HG02588 (cell line): ENCODE measurements at regions not wholly inside any gene's neighbourhood (a gene's known extent, or its start where the extent isn't known, plus 50 kb on each side); places are given as distances from the start of the nearest gene placed in this dataset.

Experiments
- ATAC-seq: cut with Tn5 transposase; IDR thresholded peaks from one replicate; pipeline ENCODE4 v1.9.1; 2021; ENCODE audit warnings: mild to moderate bottlenecking, moderate library complexity; ENCODE audit not compliant: unreplicated experiment

DNA sequence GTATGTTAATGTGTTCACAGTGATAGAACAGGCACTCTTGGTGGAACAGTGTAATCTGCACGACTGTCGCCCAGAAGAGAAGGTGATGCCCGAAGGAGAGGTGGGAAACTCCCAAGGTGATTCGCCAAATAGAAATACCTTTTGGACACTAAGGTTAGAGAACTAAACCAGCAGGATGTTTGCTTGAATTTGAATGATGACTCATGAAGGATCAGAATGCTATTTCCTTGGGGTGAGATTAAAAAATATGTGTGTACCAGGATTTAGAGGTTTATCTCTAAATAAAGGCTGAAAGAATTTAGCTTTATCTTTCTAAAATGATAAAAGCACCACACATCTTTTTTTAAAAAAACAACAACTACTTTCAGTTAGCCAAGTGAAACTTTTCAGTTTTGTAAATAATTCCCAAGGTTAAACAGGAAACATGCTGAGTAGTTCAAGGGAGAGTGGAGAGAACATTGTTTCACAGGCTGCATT is 297.4 kb upstream of the TAS2R1 start:
- ATAC-seq: no peak

DNA sequence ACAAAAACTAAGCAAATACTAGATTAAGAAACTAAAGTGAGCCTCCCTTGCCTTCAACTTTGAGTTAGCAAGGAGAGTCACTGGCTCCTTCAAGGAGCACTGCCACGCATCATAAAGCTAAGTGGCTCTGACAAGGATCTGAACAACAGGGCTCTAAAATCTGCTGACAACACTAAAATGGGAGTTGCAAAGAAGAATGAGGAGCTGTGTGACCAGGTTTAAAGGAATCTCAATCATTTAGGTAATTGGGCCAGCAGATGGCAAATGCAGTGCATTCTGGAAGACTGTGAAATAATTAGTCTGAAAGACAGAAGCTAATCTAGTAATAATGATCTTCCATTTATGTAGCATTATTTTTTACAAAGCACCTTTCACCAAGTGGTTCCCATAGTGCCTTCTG is 297.0 kb upstream of the TAS2R1 start:
- no peak for ATAC-seq

DNA sequence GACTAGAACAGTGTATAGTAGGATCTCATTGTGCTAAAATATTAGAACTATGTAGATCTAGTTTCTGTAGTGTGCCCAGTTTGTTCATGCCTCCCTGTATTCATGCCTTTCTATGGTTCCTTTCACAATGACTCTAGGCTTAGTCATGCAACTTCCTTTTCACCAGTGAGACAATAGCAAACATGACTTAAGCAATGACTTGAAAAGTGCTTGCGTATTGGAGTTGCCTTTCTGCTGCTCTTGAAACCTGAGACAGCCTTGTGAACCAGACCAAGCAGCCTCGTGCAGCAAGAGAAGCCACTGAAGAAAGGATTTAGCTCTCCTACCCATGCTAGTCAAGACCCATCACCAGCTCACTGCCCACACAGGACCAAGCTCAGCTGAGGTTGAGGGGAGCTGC is 294.5 kb upstream of the TAS2R1 start:
- peak; percentile 84 for ATAC-seq

DNA sequence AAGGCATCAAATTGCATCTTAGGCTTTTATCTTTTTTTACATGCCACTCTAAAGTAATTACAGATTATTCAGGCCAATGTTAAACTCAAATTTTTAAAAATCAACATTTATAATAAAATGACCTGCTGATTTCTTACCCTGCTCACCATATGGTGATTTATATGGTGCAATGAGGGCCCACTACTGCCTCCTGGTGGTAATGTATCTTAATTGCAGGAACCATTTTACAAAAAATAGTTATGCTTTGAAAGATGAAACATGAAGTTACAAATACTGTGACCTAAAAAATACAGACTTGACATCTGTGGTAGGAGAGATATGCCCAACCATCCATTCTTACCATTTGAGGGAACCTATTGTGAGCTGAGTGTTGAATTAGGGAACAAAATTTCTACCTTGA is 292.6 kb upstream of the TAS2R1 start:
- ATAC-seq: no peak

DNA sequence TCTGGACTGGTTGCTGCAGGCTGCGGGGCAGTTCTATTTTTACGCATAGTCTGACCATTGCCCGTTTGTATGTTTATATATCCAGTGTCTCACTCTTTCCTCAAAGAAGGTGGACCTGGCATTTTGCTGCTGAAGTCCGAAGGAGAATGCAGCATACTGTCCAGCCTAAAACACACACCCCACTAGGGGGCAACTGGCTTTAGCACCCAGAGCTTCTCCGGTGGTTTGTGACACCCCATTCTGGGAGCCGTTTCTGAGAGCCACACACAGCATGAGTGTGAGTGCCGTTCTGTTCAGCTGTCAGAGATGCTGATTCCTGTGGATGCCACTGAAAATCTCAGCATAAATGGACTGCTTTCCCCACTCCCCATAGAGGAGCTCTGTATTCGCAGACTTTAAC is 290.5 kb upstream of the TAS2R1 start:
- no peak for ATAC-seq

DNA sequence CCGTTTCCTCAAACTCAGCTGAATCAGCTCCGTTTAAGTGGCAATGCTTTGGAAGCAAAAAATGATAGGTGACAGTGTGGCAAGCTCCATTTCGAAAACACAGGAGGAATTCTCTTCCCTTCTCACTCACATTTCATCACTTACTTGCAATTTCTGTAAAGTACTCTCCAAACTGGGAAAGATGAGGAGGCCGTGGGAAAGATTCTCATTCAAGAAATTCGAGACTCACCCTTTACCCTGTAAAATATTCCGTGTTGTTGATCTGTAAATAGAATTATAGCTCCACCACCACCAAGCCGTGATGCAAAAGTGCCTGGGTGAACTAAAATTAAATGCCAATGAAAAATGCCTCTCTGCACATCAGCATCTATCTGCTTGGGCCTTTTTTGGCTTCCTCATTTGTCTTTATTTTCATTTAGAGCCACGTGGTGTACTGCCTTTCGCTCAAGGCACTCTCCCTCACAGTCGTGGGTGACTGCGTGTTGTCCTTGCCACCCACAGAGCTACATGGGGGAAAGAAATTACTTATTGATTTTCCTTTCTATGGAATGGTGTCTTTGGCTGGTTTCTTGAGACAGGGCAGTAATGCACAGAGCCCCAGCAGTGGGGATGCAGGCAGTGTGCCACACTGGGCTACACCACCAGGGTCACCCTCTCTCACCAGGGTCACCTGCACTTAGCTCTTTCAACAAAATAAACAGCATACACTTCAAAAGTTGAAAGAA is 289.3 kb upstream of the TAS2R1 start:
- ATAC-seq: no peak

DNA sequence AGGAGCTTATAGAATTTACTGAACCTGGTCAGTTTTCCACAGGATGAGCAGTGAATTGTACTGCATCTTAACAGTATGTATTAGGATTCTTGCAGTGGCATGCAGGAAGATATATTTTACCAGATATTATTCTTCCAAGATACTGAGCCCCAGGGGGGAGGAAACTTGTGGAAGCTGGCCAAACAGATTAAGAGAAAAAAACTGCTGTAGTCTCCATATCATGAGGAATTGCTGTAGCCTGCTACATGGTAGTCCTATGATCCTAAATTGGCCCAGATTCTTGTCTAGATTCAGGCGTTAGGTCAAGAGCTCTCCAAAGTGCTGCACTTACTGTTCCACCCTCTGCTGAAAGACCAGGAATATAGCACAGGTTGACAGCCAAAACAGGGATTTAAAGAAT is 275.5 kb upstream of the TAS2R1 start:
- ATAC-seq: no peak

DNA sequence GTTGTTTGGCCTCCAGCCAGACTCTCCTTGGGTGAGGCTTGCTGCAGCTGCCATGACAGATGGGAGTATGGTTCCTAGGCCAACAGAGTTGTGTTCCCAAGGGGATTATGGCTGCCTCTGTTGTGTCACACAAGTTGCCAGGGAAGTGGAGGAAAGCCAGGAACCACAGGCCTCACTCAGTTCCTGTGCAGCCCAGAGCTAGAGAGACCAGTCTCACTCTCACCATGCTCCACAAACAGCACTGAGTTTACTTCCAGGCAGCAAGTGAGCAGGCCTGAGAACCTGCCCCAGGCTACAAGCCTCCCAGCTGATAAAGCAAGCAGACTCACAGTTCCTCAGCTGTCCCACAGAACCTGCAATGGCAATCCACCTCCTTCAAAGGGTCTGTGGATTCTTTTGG is 273.6 kb upstream of the TAS2R1 start:
- ATAC-seq: no peak

DNA sequence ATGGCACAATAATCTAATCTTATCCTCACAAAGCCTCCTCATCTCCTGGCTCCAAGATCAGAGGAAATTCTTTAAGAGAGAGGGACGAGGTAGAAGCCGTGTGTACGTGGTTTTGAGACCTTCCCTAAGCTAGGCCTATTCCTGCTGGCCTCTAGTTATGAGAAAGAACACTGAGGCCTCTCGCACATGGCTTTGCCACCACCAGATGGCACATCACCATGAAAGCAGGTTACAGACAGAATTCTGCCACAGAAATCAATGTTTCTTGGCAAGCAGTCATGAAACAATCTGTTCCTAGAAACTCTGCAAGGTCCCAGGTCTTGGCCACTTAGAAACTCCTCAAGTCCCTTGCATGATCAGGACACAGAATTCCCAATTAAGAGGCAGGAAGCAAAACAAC is 268.2 kb upstream of the TAS2R1 start:
- no peak for ATAC-seq

DNA sequence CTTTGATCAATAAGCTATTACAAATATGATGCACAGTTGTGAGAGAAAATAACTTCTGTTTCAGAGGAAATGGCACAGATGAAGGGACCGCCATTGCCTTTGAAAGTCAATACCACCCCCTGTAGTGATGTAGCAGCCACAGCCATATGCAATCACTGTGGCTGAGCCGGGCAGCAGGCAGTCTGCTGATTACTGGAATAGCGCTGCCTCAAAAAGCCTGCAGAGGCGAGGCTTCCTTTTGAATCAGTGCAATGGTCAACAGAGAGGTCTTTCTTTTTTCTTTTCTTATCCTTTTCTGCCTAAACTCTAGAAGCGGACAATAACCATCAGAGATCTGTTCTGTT is 265.1 kb upstream of the TAS2R1 start:
- no peak for ATAC-seq

DNA sequence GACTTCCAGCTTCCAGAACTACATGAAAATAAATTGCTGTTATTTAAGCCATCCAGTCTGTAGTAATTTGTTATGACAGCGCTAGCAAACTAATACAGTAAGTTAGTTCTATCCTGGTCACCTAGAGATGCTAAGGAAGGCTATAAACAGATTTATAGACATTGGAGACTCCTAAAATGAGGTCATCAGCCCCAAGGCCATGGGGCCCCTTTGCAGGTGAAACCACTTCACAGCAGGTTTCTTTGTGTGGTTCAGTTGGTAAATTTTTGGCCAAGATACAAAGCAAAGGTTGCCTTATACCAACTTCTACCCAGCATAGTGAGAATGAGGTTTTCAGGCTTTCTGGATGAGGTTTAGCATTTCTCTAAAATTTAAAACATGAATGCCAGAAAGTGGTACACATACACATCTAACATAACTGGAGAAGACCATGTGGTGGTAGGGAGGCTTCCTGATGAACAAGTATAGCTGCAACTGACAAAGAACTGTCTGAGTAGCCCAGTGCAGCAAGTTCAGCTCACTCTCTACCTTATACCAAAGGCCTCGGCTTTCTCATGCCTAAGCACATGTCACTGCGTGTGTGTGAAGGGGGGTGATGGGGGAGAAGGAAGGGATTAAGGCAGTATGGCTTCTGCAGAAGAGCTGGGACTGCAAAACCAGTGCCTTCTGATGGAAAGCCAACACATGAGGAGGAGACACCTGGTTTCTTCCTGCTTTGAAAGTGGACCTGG is 264.6 kb upstream of the TAS2R1 start:
- ATAC-seq: no peak

DNA sequence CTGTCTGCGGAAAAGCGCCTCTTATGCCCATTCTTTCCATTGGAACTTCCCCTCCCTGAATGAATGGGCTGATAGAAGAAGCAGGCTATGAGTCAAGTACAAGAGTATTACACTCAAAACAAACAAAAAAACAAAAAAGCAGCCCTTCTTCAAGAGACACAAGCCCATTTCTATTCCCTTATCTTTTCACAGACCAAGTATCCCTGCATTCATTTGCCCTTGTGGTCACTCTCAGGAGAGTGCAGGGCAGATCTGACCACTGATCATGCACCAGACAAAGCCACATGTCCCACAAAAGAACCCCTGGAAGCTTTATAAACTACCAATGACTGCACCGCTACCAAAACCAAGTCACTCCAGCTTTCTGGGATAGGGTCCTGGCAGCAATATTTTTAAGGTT is 262.5 kb upstream of the TAS2R1 start:
- ATAC-seq: no peak

DNA sequence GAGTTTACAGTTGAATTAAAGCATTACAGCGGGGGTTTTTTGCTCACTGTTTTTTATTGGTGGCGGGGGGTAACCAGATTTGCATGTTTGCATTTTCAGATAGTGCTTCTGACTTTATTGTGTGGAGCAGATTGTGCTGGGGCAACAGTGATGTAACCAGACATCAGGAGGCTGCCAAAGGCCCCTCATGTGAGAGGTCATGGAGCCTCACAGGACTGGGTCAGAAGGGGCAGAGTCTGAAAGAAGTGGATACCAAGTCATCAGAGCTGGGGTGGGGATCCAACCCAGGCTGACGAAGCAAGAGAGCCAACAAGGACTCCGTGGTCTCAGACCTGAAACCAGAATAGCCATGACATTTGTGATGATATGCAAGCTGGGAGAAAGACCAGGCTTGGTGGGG is 259.4 kb upstream of the TAS2R1 start:
- no peak for ATAC-seq

DNA sequence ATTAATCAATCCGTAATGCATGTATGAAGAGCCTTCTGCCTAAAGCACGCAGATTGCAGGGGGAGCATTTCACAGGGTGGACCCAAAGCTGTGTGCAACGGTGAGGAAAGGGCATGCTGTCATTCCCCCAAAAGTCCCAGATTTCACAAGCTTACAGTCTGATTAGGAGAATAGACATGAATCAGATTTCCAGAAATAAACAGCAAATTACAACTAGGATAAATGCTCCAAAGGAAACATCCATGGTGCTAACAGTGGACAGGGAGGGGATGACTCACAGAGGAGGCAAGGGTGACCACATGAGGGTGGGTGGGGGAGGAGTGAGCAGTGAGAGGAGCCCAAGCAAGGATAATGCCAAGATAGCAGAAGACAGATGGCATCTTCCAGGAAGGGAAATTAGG is 258.4 kb upstream of the TAS2R1 start:
- no peak for ATAC-seq

DNA sequence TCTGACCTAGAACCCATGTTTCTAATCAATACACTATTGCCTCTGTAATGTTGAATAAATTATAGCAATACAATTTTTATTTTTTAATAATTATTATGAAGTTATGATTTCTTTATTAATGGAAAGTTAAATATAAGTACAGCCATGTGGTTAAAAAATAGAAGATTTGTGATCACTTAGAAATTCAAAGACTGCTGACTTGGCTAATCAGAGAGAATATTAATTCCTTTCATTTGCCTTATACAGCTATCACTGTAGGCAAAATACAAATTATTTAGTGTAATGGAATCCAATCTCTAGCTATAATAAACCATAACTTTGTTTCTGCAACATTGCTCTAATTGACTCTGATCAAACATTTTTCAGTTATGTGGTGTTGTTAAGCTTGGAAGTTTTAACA is 255.0 kb upstream of the TAS2R1 start:
- no peak for ATAC-seq

DNA sequence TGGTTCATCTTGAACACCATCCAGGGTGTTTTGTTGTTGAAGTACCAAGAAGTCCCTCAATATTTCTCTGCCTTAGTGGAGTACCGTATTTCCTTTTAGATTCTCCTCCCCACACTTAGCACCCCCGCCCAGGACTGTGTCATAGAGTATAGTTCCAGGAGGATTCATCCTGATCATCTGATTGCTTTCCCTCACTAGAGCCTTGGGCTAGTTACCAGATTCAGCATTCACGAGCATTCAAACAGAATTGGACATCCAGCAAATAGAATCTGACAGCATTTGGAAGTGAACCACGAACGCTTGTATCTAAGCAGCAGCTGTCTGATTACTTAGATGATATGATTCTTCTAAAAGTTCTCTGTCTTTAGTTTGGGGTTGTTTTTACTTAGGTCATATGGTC is 248.1 kb upstream of the TAS2R1 start:
- no peak for ATAC-seq

DNA sequence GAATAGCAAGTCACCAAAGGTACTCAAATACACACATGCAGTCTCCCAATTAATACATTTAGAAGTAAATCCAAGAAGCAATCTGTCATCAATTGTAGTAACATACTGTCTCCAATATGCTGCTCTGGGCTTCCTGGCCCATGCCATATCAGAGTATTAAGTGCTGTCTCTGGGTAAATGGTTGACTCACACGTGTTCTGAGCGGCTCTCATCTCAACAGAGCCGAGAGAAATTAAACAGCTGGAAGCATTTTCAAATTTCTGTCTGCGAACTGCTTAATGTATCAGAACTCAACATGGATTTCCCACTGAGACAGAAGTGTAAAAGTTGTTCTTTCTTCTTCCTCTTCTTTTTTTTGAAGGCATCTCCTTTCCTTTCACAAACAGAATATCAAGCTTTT is 247.3 kb upstream of the TAS2R1 start:
- no peak for ATAC-seq

DNA sequence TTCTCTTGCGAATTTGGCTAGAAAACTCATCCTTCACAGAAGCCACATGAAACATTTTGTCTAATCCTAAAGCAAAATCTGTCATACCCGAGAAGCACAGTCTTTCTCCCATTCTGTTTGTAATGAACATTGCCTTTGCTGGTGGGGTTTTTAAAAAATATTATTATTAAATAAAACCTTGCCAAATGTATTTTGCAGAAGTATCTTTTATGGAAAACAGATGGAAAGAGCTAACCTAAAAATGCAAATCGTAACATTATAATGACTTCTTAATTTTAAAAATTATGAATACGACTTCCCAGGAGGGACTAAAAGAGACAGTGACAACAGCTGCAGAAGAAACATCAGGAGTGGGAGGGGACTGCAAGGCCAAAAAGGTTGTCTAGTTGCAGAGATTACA is 246.3 kb upstream of the TAS2R1 start:
- ATAC-seq: no peak

DNA sequence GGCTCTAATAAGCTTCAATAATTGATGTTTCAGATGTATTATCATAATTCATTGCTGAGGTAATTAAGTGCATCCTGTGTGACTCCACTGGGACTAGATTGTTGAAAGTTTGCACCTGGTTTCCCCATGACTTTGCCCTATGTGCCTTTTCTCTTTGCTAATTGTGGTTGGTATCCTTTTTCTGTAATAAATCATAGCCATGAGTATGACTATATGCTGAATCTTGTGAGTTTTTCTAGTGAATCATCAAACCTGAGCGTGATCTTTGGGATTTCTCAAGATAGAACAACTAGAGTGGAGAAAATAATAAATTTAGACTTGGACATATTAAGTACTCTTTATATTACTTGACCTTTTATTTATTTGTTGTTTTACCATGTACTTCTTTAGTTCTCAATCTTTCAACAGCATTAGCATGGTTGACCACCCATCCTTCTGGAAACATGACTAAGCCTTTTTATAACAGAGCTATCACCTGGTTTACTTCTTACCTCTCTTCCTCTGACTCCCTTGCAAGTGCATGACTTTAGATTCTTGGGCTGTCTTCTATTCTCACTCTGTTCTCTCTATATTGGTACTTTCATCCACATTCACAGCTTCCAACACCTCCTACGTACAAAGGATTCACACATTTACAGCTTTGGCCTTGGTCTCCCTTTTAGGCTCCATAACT is 239.6 kb upstream of the TAS2R1 start:
- no peak for ATAC-seq

DNA sequence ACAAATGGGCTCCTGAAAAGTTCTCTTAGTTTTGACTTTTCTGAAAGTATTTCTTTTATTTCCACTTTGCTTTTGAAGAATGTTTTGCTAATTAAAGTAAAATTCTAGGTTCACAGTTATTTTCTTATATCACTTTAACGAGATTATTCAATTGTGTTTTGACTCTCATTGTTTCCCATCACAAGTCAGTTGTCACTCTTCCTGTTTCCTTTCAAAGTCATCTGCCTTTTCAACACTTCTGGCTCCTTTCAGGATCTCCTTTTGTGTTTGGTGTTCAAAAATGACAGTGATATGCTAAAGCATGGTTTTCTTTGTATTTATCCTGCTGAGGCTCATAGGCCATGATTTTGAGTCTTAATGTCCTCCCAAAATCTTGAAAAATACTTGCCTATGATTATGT is 235.4 kb upstream of the TAS2R1 start:
- no peak for ATAC-seq

DNA sequence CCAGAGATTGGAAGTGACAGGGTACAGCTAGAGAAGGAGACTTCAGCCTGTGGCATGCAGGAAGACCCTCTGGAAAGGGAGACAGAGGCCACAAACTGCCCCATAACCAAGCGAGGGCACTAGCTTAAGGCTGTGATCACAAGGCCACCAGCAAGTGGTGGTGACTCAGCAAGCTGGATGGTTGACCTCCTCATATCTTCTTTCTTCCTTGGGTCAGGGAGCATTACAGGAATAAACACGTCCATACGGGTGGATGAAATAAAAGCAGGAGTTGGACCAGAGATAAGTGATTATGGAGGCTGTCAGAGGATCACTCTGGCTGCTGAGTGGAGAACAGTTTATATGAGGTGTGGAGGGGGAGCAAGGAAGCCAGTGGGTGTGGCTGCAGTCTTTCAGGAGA is 234.6 kb upstream of the TAS2R1 start:
- no peak for ATAC-seq

DNA sequence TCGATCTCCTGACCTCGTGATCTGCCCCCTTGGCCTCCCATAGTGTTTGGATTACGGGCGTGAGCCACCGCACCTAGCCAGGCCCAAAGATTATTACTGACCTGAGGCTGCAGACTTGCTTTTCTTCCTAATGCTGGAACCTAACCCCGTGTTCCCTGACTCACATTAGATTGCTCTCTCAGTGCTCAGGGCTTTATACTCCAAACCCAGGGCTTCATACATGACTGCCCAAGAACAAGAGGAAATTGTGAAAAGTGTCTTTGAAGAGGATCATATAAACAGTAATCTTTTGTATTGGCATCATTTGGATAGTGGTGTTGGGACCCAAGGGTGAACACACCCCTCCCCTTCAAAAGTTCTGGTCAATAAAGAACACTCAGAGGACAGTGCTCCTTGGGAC is 233.3 kb upstream of the TAS2R1 start:
- ATAC-seq: no peak
